Endodermal cell (in vitro differentiated cells): ENCODE measurements at regions not wholly inside any gene's neighbourhood (a gene's known extent, or its start where the extent isn't known, plus 50 kb on each side); places are given as distances from the start of the nearest gene placed in this dataset.
A peak's percentile ranks its signal among the peaks of the same experiment; 100 is the strongest.

Source experiments
- DNase-seq: peaks from one replicate; pipeline ENCODE4 v3.0.0-alpha.2; 2017
- H3K27ac ChIP-seq: 2 replicates; pipeline ENCODE4 v1.5.1; 2013; ENCODE audit warnings: mild to moderate bottlenecking, low read depth, low read length, moderate library complexity
- H3K27me3 ChIP-seq: 2 replicates; pipeline ENCODE4 v1.6.1; 2013; ENCODE audit warnings: mild to moderate bottlenecking, low read length, moderate library complexity; ENCODE audit not compliant: insufficient read depth, control insufficient read depth, poor library complexity, severe bottlenecking
- H3K36me3 ChIP-seq: 2 replicates; pipeline ENCODE4 v1.7.0; 2013; ENCODE audit warnings: mild to moderate bottlenecking, low read length, moderate library complexity; ENCODE audit not compliant: control insufficient read depth, insufficient read depth
- H3K4me1 ChIP-seq: one replicate; pipeline ENCODE4 v1.7.0; 2013; ENCODE audit warnings: low read length; ENCODE audit not compliant: control insufficient read depth, insufficient read depth
- H3K4me3 ChIP-seq: 2 replicates; pipeline ENCODE4 v1.5.1; 2013; ENCODE audit warnings: mild to moderate bottlenecking, low read length, moderate library complexity
- H3K9ac ChIP-seq: 2 replicates; pipeline ENCODE4 v1.6.1; 2013; ENCODE audit warnings: mild to moderate bottlenecking, low read length, moderate library complexity; ENCODE audit not compliant: poor library complexity, severe bottlenecking; ENCODE audit errors: extremely low read depth
- H3K9me3 ChIP-seq: 2 replicates; pipeline ENCODE4 v1.6.1; 2013; ENCODE audit warnings: mild to moderate bottlenecking, low read length, moderate library complexity; ENCODE audit not compliant: control insufficient read depth
- H3K27ac Mint-ChIP-seq: 2 replicates; pipeline ENCODE4 v1.8.0; 2020; ENCODE audit warnings: mixed read lengths
- H3K27me3 Mint-ChIP-seq: 2 replicates; pipeline ENCODE4 v1.8.0; 2021; ENCODE audit warnings: mild to moderate bottlenecking, mixed read lengths; ENCODE audit not compliant: insufficient read depth
- H3K36me3 Mint-ChIP-seq: 2 replicates; pipeline ENCODE4 v1.8.0; 2020; ENCODE audit warnings: low read depth, mixed read lengths
- H3K4me1 Mint-ChIP-seq: 2 replicates; pipeline ENCODE4 v1.8.0; 2020; ENCODE audit warnings: mixed read lengths
- H3K4me3 Mint-ChIP-seq: 2 replicates; pipeline ENCODE4 v1.8.0; 2020; ENCODE audit warnings: mild to moderate bottlenecking, moderate library complexity, mixed read lengths
- H3K9me3 Mint-ChIP-seq: 2 replicates; pipeline ENCODE4 v1.8.0; 2020; ENCODE audit warnings: mild to moderate bottlenecking, mixed read lengths
- CTCF ChIP-seq: fragments of 200-600 bp; sonication (generic); conservative IDR thresholded peaks from 2 replicates; pipeline ENCODE4 v1.5.0; 2021; ENCODE audit warnings: antibody characterized with exemption, mild to moderate bottlenecking
- WGBS, 2 experiments: methylation state at CpG; one replicate each; pipeline versions ENCODE4 v1.1.5 to v1.1.7; 2013; ENCODE audit warnings: missing lambda C conversion rate in 2 of 2, mixed read lengths in 1 of 2; ENCODE audit not compliant: insufficient coverage in 1 of 2, insufficient read length in 1 of 2; 5-methylcytosine and 5-hydroxymethylcytosine counted together

- Histone ChIP-seq H3K4me1 (no peaks in the 10 kb centered on the region), H3K4me3 (no peak overlapping the region), H3K9me3 (no peaks in the 10 kb centered on the region), H3K27me3 (no peaks in the 10 kb centered on the region), H3K27ac (no peak overlapping the region), H3K36me3 (no peaks in the 10 kb centered on the region), H3K9ac (no peak overlapping the region)
- no peaks in the 10 kb centered on the region for H3K4me1 Mint-ChIP-seq
- WGBS, 2 experiments, result 87 to 89% methylated on average over 3 to 10 of the region's 10 CpGs
- H3K36me3 Mint-ChIP-seq, result no peaks in the 10 kb centered on the region
- H3K4me3 Mint-ChIP-seq, result no peak overlapping the region
- peaks cover 5% of the 10 kb centered on the region for H3K27me3 Mint-ChIP-seq
- H3K9me3 Mint-ChIP-seq, result no peaks in the 10 kb centered on the region
- H3K27ac Mint-ChIP-seq, result no peak overlapping the region
- no peak for TF ChIP-seq CTCF
- no peak for DNase-seq
Measured at GRCh38 chr2:205887637-205888036, 198.3 kb downstream of the INO80D start.

- DNase-seq, result peak; percentile 98
- peak; percentile 98 for TF ChIP-seq CTCF
- no peaks in the 10 kb centered on the region for H3K4me1 ChIP-seq
- Mint-ChIP-seq H3K27ac (no peak overlapping the region), H3K27me3 (peaks cover 8% of the 10 kb centered on the region), H3K4me3 (no peak overlapping the region), H3K9me3 (no peaks in the 10 kb centered on the region), H3K4me1 (no peaks in the 10 kb centered on the region), H3K36me3 (no peaks in the 10 kb centered on the region)
- no peak overlapping the region for H3K9ac ChIP-seq
- H3K9me3 ChIP-seq, result no peaks in the 10 kb centered on the region
- no peaks in the 10 kb centered on the region for H3K27me3 ChIP-seq
- no peaks in the 10 kb centered on the region for H3K36me3 ChIP-seq
- 40 to 45% methylated on average over 18 to 23 of the region's 23 CpGs for WGBS, 2 experiments
- H3K27ac ChIP-seq, result no peak overlapping the region
- no peak overlapping the region for H3K4me3 ChIP-seq
Measured at GRCh38 chr2:205885492-205886099, 200.4 kb downstream of the INO80D start.

DNA sequence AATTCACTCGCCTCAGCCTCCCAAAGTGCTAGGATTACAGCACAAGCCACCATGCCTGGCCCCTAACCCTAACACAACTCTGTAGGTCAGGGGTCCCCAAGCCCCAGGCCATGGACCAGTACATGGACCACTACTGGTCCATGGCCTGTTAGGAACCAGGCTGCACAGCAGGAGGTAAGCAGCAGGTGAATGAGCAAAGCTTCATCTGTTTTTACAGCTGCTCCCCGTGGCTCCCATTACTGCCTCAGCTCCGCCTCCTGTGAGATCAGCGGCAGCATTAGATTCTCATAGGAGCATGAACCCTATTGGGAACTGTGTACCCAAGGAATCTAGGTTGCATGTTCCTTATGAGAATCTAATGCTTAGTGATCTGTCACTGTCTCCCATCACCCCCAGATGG, 201.7 kb downstream of the NRP2 start:
- H3K4me1 Mint-ChIP-seq, result no peaks in the 10 kb centered on the region
- no peaks in the 10 kb centered on the region for H3K36me3 Mint-ChIP-seq
- Histone ChIP-seq H3K4me3 (no peak overlapping the region), H3K9ac (no peak overlapping the region), H3K27ac (no peak overlapping the region), H3K4me1 (no peaks in the 10 kb centered on the region), H3K36me3 (no peaks in the 10 kb centered on the region), H3K27me3 (no peaks in the 10 kb centered on the region), H3K9me3 (no peaks in the 10 kb centered on the region)
- peaks cover under 1% of the 10 kb centered on the region for H3K9me3 Mint-ChIP-seq
- 78 to 90% methylated on average over 2 to 4 of the region's 4 CpGs for WGBS, 2 experiments
- H3K4me3 Mint-ChIP-seq, result no peak overlapping the region
- H3K27ac Mint-ChIP-seq, result no peak overlapping the region
- TF ChIP-seq CTCF, result no peak
- DNase-seq, result no peak
- peaks cover 9% of the 10 kb centered on the region for H3K27me3 Mint-ChIP-seq
